ENCODE measurements at regions not wholly inside any gene's neighbourhood (a gene's known extent, or its start where the extent isn't known, plus 50 kb on each side); places are given as distances from the start of the nearest gene placed in this dataset.

GRCh38 chr14:65901595-65901994 is 489.1 kb downstream of the FUT8 start:
- TF ChIP-seq POLR2AphosphoS5 (IDR thresholded peaks at IDR 0.05; ENCODE audit: low read length) (no peak), CEBPB (IDR thresholded peaks at IDR 0.05; ENCODE audit: borderline replicate concordance in 1 of 2, low read depth in 2 of 2, low read length in 2 of 2) (no peak), BRCA1 (IDR thresholded peaks at IDR 0.05; ENCODE audit: low read depth, low read length) (no peak), HCFC1 (IDR thresholded peaks at IDR 0.05; ENCODE audit: low read length) (no peak), SMARCA5 (IDR thresholded peaks at IDR 0.05) (no peak), CTCF (IDR thresholded peaks at IDR 0.05 in 2 of 3, conservative IDR thresholded peaks at IDR 0.05 in 1 of 3; ENCODE audit: control insufficient read depth in 2 of 3, extremely low read depth in 1 of 3, insufficient read depth in 1 of 3, low read depth in 3 of 3, low read length in 3 of 3) (no peak)

All from GM12878 (cell line).